ENCODE measurements at regions not wholly inside any gene's neighbourhood (a gene's known extent, or its start where the extent isn't known, plus 50 kb on each side); places are given as distances from the start of the nearest gene placed in this dataset.

DNA sequence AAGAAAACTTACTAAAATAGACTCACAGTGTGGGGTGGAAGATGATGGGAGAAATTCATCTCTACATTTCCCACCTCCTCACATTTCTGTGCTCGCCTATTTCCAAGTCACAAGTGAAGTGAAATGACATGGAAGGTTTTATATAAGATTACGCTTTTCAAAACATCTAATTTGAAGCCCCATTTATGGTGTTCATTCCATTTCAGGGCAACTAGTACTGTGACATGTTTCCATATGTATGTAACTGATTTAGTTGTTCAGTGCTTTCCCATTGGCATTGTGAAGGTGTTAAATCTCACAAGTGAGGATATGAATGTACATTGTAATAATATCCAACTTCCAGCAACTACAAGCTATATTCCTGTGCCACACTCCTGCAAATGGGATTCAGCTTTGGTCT, 1174.8 kb downstream of the CDH11 start:
- Histone ChIP-seq H3K27ac (no peak overlapping the region), H3K4me1 (ENCODE audit: control insufficient read depth in 1 of 2, low read depth in 2 of 2) (no peaks in the 10 kb centered on the region), H3K27me3 (replicated peaks; ENCODE audit: insufficient read depth) (no peaks in the 10 kb centered on the region), H3K4me3 (no peak overlapping the region), H3K36me3 (no peaks in the 10 kb centered on the region), H3K9me3 (no peaks in the 10 kb centered on the region)
- TF ChIP-seq, protein P1, sequence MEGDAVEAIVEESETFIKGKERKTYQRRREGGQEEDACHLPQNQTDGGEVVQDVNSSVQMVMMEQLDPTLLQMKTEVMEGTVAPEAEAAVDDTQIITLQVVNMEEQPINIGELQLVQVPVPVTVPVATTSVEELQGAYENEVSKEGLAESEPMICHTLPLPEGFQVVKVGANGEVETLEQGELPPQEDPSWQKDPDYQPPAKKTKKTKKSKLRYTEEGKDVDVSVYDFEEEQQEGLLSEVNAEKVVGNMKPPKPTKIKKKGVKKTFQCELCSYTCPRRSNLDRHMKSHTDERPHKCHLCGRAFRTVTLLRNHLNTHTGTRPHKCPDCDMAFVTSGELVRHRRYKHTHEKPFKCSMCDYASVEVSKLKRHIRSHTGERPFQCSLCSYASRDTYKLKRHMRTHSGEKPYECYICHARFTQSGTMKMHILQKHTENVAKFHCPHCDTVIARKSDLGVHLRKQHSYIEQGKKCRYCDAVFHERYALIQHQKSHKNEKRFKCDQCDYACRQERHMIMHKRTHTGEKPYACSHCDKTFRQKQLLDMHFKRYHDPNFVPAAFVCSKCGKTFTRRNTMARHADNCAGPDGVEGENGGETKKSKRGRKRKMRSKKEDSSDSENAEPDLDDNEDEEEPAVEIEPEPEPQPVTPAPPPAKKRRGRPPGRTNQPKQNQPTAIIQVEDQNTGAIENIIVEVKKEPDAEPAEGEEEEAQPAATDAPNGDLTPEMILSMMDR (IDR thresholded peaks at IDR 0.05) = no peak
- DNase-seq (ENCODE audit: low spot score) = no peak
- no peak for ATAC-seq (ENCODE audit: insufficient number of reproducible peaks, low FRiP score, low read depth)

DNA sequence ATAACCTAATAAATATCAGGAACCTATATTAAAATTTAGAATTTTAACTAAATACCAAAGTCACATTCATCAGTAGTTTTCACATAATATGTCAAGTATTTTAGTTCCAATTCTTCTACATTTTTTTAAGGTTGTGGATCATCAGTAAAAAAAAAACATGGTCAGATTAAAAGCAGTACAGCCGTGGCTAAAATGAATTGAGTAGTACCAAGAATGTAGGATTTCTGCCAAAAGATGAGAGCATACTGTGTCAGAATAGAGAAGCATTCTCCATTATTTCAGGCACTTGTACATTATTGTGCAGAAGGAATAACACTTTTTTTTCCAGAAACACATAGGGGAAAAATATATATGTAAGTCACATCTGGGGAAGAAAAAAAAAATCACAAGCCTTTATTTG, 1176.1 kb downstream of the CDH11 start:
- Histone ChIP-seq H3K9me3 (no peaks in the 10 kb centered on the region), H3K36me3 (no peaks in the 10 kb centered on the region), H3K4me3 (no peak overlapping the region), H3K4me1 (ENCODE audit: control insufficient read depth in 1 of 2, low read depth in 2 of 2) (no peaks in the 10 kb centered on the region), H3K27ac (no peak overlapping the region), H3K27me3 (replicated peaks; ENCODE audit: insufficient read depth) (no peaks in the 10 kb centered on the region)
- TF ChIP-seq, protein P1 (IDR thresholded peaks at IDR 0.05) = no peak
- DNase-seq (ENCODE audit: low spot score) (no peak), ATAC-seq (ENCODE audit: insufficient number of reproducible peaks, low FRiP score, low read depth) (no peak)

DNA sequence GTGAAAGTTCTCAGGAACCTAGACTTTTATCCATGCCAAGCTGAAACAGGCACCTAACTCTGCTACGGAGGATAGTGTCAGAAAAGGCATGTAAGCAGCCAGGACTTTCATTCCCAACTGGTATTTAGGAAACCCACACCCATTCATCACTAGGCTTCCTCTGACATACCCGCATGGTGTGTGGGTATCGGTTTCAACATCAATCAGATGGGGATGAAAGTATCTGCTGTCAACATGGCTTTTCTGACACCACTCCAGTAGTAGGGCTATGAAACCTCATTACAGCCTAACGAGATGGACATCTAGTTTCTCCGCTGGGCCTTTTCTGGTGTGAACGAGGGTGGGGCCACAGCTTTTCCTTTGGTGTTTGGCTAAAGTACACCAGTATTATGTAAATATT, 1178.3 kb downstream of the CDH11 start:
- ATAC-seq (ENCODE audit: insufficient number of reproducible peaks, low FRiP score, low read depth) (no peak), DNase-seq (ENCODE audit: low spot score) (no peak)
- Histone ChIP-seq H3K27me3 (replicated peaks; ENCODE audit: insufficient read depth) (no peaks in the 10 kb centered on the region), H3K9me3 (no peaks in the 10 kb centered on the region), H3K4me1 (ENCODE audit: control insufficient read depth in 1 of 2, low read depth in 2 of 2) (no peaks in the 10 kb centered on the region), H3K36me3 (no peaks in the 10 kb centered on the region), H3K27ac (no peak overlapping the region), H3K4me3 (no peak overlapping the region)
- TF ChIP-seq, protein P1 (IDR thresholded peaks at IDR 0.05) = no peak

GRCh38 chr16:63938661-63939060, 1183.2 kb downstream of the CDH11 start:
- Histone ChIP-seq H3K27me3 (replicated peaks; ENCODE audit: insufficient read depth) (no peaks in the 10 kb centered on the region), H3K4me3 (no peak overlapping the region), H3K36me3 (no peaks in the 10 kb centered on the region), H3K9me3 (no peaks in the 10 kb centered on the region), H3K4me1 (ENCODE audit: control insufficient read depth in 1 of 2, low read depth in 2 of 2) (no peaks in the 10 kb centered on the region), H3K27ac (no peak overlapping the region)
- TF ChIP-seq, protein P1 (IDR thresholded peaks at IDR 0.05) = no peak
- ATAC-seq (ENCODE audit: insufficient number of reproducible peaks, low FRiP score, low read depth) (no peak), DNase-seq (ENCODE audit: low spot score) (no peak)

- ATAC-seq (ENCODE audit: insufficient number of reproducible peaks, low FRiP score, low read depth) = no peak
- H3K27ac ChIP-seq = no peak overlapping the region
Measured at GRCh38 chr16:63933841-63934240, 1188.0 kb downstream of the CDH11 start.

More at GRCh38 chr16:63933841-63934240, 1188.0 kb downstream of the CDH11 start:
- no peaks in the 10 kb centered on the region for H3K9me3 ChIP-seq
- no peaks in the 10 kb centered on the region for H3K4me1 ChIP-seq (ENCODE audit: control insufficient read depth in 1 of 2, low read depth in 2 of 2)
- H3K36me3 ChIP-seq = no peaks in the 10 kb centered on the region
- TF ChIP-seq, protein P1 (IDR thresholded peaks at IDR 0.05) = no peak
- no peak for DNase-seq (ENCODE audit: low spot score)
- no peaks in the 10 kb centered on the region for H3K27me3 ChIP-seq (replicated peaks; ENCODE audit: insufficient read depth)
- no peak overlapping the region for H3K4me3 ChIP-seq
